HCT116 (cell line): ENCODE measurements at regions not wholly inside any gene's neighbourhood (a gene's known extent, or its start where the extent isn't known, plus 50 kb on each side); places are given as distances from the start of the nearest gene placed in this dataset.

Source experiments
- ATAC-seq: fragments of 200-7000 bp; cut with Tn5 transposase; 2 replicates; pipeline ENCODE4 v1.9.1; 2020; ENCODE audit warnings: mild to moderate bottlenecking, moderate library complexity
- BruUV-seq: library from RNA; stranded (reverse); fragments of 400-500 nt; replicated peaks from 2 replicates; lab custom pipeline; 2021; lab: Mats Ljungman, UMichigan
- CTCF ChIA-PET: fragments of 300-600 bp; sonication (Branson Sonifier 250); formaldehyde crosslinking; loops from one replicate; lab custom pipeline; 2021; ENCODE audit warnings: antibody characterized with exemption; lab: Charles Lee
- POLR2A ChIA-PET: fragments of 300-600, 350-600 bp; sonication (Branson Sonifier 250); formaldehyde crosslinking; loops from one replicate; lab custom pipeline; 2021; ENCODE audit warnings: antibody characterized with exemption; lab: Charles Lee
- RAD21 ChIA-PET, 2 experiments: fragments of 300-600 bp; sonication (Branson Sonifier 250); formaldehyde crosslinking; loops; one replicate each; lab custom pipeline; 2023; ENCODE audit warnings: low total read pairs in 2 of 2; ENCODE audit not compliant: uncharacterized antibody in 2 of 2, unreplicated experiment in 2 of 2, low non-redundant PET in 1 of 2; lab: Charles Lee
- DNase-seq: peaks from one replicate; pipeline ENCODE4 v3.0.0-alpha.2; 2010; ENCODE audit warnings: low read depth, low spot score
- H2AFZ ChIP-seq: fragments of 200-600 bp; shearing (Covaris generic), sonication (generic); 2 replicates; pipeline ENCODE4 v1.6.1; 2017; ENCODE audit warnings: low read depth, mixed run types, mixed read lengths, antibody characterized with exemption, low read length; ENCODE audit not compliant: poor library complexity, severe bottlenecking
- H3K27ac ChIP-seq: 2 replicates; pipeline ENCODE4 v1.5.1; 2012; ENCODE audit warnings: low read depth, low read length
- H3K27me3 ChIP-seq: fragments of 200-600 bp; sonication (generic); 2 replicates; pipeline ENCODE4 v1.6.1; 2016; ENCODE audit warnings: mixed run types, low read length, mixed read lengths; ENCODE audit not compliant: insufficient read depth
- H3K36me3 ChIP-seq, 2 experiments: fragments of 200-500 bp in 1 of 2; fragments of 200-600 bp in 1 of 2; sonication (Bioruptor generic) in 1 of 2; sonication (generic) in 1 of 2; 2 replicates each; pipeline versions ENCODE4 v1.5.1 to v1.6.1; 2014 to 2016; ENCODE audit warnings: low read length in 2 of 2, inconsistent platforms in 1 of 2, mixed read lengths in 1 of 2, mixed run types in 1 of 2; ENCODE audit not compliant: insufficient read depth in 2 of 2, control insufficient read depth in 1 of 2
- H3K4me1 ChIP-seq, 2 experiments: fragments of 200-600 bp in 1 of 2; sonication (generic) in 1 of 2; 2 replicates each; pipeline versions ENCODE4 v1.5.1 to v1.6.1; 2012 to 2017; ENCODE audit warnings: low read length in 2 of 2, inconsistent platforms in 1 of 2, mild to moderate bottlenecking in 1 of 2, mixed read lengths in 1 of 2, mixed run types in 1 of 2, moderate library complexity in 1 of 2; ENCODE audit not compliant: insufficient read depth in 2 of 2, control insufficient read depth in 1 of 2
- H3K4me2 ChIP-seq: fragments of 200-600 bp; sonication (generic); 2 replicates; pipeline ENCODE4 v1.6.1; 2017; ENCODE audit warnings: mixed run types, low read length, mixed read lengths
- H3K4me3 ChIP-seq, 2 experiments: fragments of 200-600 bp in 1 of 2; sonication (generic) in 1 of 2; replicated peaks in 1 of 2; 2 replicates each; pipeline ENCODE4 v1.5.1; 2011 to 2016; ENCODE audit warnings: low read length in 2 of 2, control low read depth in 1 of 2, low read depth in 1 of 2, mild to moderate bottlenecking in 1 of 2, mixed read lengths in 1 of 2, mixed run types in 1 of 2
- H3K79me2 ChIP-seq: fragments of 200-600 bp; sonication (generic); 2 replicates; pipeline ENCODE4 v1.6.1; 2017; ENCODE audit warnings: mild to moderate bottlenecking, mixed run types, low read length, moderate library complexity, mixed read lengths; ENCODE audit not compliant: insufficient read depth
- H3K9ac ChIP-seq: fragments of 200-600 bp; sonication (generic); 2 replicates; pipeline ENCODE4 v1.6.1; 2016; ENCODE audit warnings: low read length, mixed read lengths
- H3K9me2 ChIP-seq: fragments of 200-600 bp; sonication (generic), shearing (Covaris generic); 2 replicates; pipeline ENCODE4 v1.6.1; 2017; ENCODE audit warnings: mixed run types, mild to moderate bottlenecking, moderate library complexity; ENCODE audit not compliant: insufficient read depth
- H3K9me3 ChIP-seq, 2 experiments: fragments of 200-500 bp in 1 of 2; fragments of 200-600 bp in 1 of 2; sonication (Bioruptor generic) in 1 of 2; sonication (generic) in 1 of 2; 2 replicates each; pipeline ENCODE4 v1.6.1; 2014 to 2017; ENCODE audit warnings: low read length in 2 of 2, mixed read lengths in 2 of 2, inconsistent platforms in 1 of 2, low read depth in 1 of 2, mild to moderate bottlenecking in 1 of 2, mixed run types in 1 of 2, moderate library complexity in 1 of 2; ENCODE audit not compliant: control insufficient read depth in 1 of 2, insufficient read depth in 1 of 2
- H4K20me1 ChIP-seq: fragments of 200-600 bp; sonication (generic), shearing (Covaris generic); 2 replicates; pipeline ENCODE4 v1.6.1; 2017; ENCODE audit warnings: mixed run types, mild to moderate bottlenecking, moderate library complexity; ENCODE audit not compliant: insufficient read depth
- CBX3 ChIP-seq: IDR thresholded peaks from 2 replicates; pipeline ENCODE4 v1.6.1; 2012; ENCODE audit warnings: low read depth
- ELF1 ChIP-seq: IDR thresholded peaks from 2 replicates; pipeline ENCODE4 v1.6.1; 2012; ENCODE audit warnings: low read depth, borderline replicate concordance
- EZH2phosphoT487 ChIP-seq: fragments of 200-600 bp; IDR thresholded peaks from 2 replicates; pipeline ENCODE4 v1.6.1; 2018; ENCODE audit warnings: antibody characterized with exemption, borderline replicate concordance
- JUND ChIP-seq: IDR thresholded peaks from 2 replicates; pipeline ENCODE4 v1.6.1; 2012
- RAD21 ChIP-seq: IDR thresholded peaks from 2 replicates; pipeline ENCODE4 v1.6.1; 2012; ENCODE audit warnings: low read depth, mild to moderate bottlenecking
- SP1 ChIP-seq: IDR thresholded peaks from 2 replicates; pipeline ENCODE4 v1.6.1; 2012; ENCODE audit warnings: low read depth
- intact Hi-C: fragments of 100-400 bp; cut with micrococcal nuclease; formaldehyde crosslinking; loops from 2 replicates; pipeline ENCODE4 v1.10.0; 2022
- TF ChIP-seq, protein P1 (sequence below): IDR thresholded peaks from 2 replicates; pipeline ENCODE4 v1.6.1; 2011; ENCODE audit warnings: mild to moderate bottlenecking, low read length, moderate library complexity; ENCODE audit not compliant: insufficient replicate concordance; ENCODE audit errors: extremely low read depth

DNA sequence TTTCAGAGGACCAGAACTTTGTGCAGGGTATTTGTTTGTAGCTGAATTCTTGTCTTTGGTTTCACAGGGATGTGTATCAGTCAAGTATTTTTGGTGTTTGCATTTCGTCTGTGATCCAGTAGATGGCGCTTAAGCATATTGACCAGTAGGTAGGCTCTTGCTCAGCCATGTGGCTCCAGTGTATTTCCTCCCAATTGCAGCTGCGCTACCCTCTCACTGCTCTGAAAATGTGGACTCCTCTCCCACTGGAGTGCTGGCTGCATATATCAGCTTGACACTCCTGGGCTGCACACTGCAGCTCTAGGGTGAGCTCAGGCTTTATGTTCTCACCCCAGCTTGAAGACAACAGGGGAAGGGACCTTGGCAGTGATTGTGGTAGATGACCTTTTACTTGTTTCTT, 1264.3 kb upstream of the ALCAM start (continued):
- TF ChIP-seq ELF1, result no peak
- no peak for TF ChIP-seq JUND
- no peak for TF ChIP-seq CBX3
- TF ChIP-seq RAD21, result peak; percentile 65

DNA sequence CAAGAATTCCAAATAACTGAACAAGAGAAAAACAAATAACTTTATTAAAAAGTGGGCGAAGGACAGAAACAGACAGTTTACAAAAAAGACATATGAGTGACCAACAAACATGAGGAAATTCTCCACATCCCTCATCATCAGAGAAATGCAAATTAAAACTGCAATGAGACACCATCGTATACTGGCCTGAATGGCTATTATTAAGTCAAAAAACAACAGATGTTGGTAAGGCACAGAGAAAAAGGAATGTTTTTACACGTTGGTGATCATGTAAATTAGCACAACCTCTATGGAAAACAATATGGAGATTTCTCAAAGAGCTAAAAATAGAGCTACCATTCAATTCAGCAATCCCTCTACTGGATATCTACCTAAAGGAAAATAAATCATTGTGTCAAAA, 1260.4 kb upstream of the ALCAM start:
- no TSS peak for BruUV-seq
- no peaks in the 10 kb centered on the region for H3K9me3 ChIP-seq
- CTCF ChIA-PET, result no interaction called here

More for the DNA sequence above, 1260.4 kb upstream of the ALCAM start:
- DNase-seq, result no peak
- Histone ChIP-seq H3K27me3 (no peaks in the 10 kb centered on the region), H3K27ac (no peak overlapping the region)
- TF ChIP-seq SP1 (no peak), JUND (no peak), EZH2phosphoT487 (no peak)
- TF ChIP-seq, protein P1, sequence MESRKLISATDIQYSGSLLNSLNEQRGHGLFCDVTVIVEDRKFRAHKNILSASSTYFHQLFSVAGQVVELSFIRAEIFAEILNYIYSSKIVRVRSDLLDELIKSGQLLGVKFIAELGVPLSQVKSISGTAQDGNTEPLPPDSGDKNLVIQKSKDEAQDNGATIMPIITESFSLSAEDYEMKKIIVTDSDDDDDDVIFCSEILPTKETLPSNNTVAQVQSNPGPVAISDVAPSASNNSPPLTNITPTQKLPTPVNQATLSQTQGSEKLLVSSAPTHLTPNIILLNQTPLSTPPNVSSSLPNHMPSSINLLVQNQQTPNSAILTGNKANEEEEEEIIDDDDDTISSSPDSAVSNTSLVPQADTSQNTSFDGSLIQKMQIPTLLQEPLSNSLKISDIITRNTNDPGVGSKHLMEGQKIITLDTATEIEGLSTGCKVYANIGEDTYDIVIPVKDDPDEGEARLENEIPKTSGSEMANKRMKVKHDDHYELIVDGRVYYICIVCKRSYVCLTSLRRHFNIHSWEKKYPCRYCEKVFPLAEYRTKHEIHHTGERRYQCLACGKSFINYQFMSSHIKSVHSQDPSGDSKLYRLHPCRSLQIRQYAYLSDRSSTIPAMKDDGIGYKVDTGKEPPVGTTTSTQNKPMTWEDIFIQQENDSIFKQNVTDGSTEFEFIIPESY, result no peak
- TF ChIP-seq, all 23 proteins: peak for 0
- ChIA-PET RAD21 (no interaction called here), POLR2A (no interaction called here)
- H2AFZ ChIP-seq, result peak overlapping the region; percentile 19
- H3K9me2 ChIP-seq, result no peaks in the 10 kb centered on the region
- H3K36me3 ChIP-seq, result no peaks in the 10 kb centered on the region
- no peak for ATAC-seq
- no peaks in the 10 kb centered on the region for H3K79me2 ChIP-seq
- no peak overlapping the region for H3K4me3 ChIP-seq
- no peak overlapping the region for H3K9ac ChIP-seq
- no peak overlapping the region for H3K4me2 ChIP-seq
- H4K20me1 ChIP-seq, result no peaks in the 10 kb centered on the region
- intact Hi-C loops, result no loop called here
- H3K4me1 ChIP-seq, result peaks cover 0 to 3% of the 10 kb centered on the region in 2 experiments; a peak in 1 of 4 replicates
